ENCODE measurements at regions not wholly inside any gene's neighbourhood (a gene's known extent, or its start where the extent isn't known, plus 50 kb on each side); places are given as distances from the start of the nearest gene placed in this dataset.

DNA sequence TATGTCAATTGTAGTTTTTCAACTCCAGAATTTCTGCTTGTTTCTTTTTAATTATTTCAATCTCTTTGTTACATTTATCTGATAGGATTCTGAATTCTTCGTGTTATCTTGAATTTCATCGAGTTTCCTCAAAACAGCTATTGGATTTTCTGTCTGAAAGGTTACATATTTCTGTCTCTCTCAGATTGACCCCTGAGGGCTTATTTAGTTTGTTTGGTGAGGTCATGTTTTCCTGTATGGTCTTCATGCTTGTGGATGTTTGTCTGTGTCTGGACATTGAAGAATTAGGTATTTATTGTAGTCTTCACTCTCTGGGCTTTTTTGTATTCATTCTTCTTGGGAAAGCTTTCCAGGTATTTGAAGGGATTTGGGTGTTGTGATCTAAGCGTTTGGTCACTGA lies 85.6 kb downstream of the SNAPC1 start:
- H3K4me1 ChIP-seq: no peaks in the 10 kb centered on the region
- no peaks in the 10 kb centered on the region for H3K27me3 ChIP-seq
- H3K36me3 ChIP-seq: no peaks in the 10 kb centered on the region
- TF ChIP-seq Cebpa-rat (IDR thresholded peaks at IDR 0.05): no peak
- H3K4me3 ChIP-seq: no peak overlapping the region
- H3K9ac ChIP-seq: no peak overlapping the region
- no peak overlapping the region for H3K4me2 ChIP-seq
- no peak overlapping the region for H3K27ac ChIP-seq
- H3K9me3 ChIP-seq: peaks cover 16% of the 10 kb centered on the region
- H4K20me1 ChIP-seq: no peaks in the 10 kb centered on the region

DNA sequence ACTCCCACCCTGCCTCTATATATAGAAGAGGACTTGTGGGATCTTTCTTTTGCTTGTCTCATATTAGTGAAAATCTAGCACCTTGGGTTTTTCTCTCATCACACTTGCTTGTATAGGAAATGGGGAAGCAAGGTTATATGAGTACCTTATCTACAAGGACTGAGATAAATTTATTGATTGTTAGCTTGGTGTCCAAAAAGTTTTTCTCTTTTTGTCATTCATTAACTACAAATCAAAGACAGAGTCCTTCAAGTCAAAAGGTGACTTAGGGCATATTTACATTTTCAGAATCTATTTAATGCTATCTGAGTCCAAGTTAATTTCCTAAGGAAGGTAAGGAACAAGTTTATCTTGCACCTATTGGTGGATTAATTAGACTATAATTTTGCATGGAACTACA lies 92.7 kb downstream of the SNAPC1 start:
- Histone ChIP-seq H3K4me2 (no peak overlapping the region), H3K4me3 (no peak overlapping the region)

DNA sequence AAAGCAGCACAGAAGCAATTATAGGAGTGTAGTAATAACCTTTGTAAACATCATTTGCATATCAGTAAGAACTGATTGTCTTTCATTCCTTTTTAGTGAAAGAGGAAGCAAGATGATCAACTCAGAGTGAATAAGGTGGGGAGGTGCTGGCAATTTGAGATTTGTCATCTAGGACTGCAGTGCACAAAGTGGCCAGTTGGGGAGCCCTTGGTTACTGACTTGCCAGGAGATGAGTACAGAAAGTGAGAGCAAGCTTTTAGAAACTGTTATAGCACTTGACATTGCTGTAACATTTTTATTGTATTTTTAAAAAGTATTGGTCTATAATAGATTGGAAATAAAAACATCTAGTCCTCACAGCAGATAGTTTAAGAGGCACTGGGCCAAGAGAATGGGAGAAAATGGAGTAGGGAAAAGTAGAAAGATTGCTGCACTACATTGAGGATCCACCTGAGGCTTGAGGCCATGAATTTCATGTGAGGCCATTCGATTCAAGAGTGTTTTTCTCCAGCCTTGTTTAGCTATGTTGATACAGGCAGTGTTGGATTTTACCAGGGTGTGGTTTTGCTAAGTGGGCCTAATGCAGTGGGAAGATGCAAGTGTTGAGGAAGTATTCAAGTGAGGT lies 98.2 kb downstream of the SNAPC1 start:
- H3K27ac ChIP-seq: no peak overlapping the region
- no peaks in the 10 kb centered on the region for H4K20me1 ChIP-seq
- no peaks in the 10 kb centered on the region for H3K27me3 ChIP-seq
- H3K9ac ChIP-seq: no peak overlapping the region
- no peak overlapping the region for H3K4me2 ChIP-seq
- no peak for TF ChIP-seq Cebpa-rat (IDR thresholded peaks at IDR 0.05)
- no peaks in the 10 kb centered on the region for H3K36me3 ChIP-seq
- peaks cover 11% of the 10 kb centered on the region for H3K9me3 ChIP-seq
- H3K4me3 ChIP-seq: no peak overlapping the region
- no peaks in the 10 kb centered on the region for H3K4me1 ChIP-seq

More for the DNA sequence above, 92.7 kb downstream of the SNAPC1 start:
- Histone ChIP-seq H4K20me1 (no peaks in the 10 kb centered on the region), H3K4me1 (no peaks in the 10 kb centered on the region), H3K27ac (no peak overlapping the region), H3K9ac (no peak overlapping the region), H3K36me3 (no peaks in the 10 kb centered on the region), H3K9me3 (no peaks in the 10 kb centered on the region), H3K27me3 (no peaks in the 10 kb centered on the region)
- TF ChIP-seq Cebpa-rat (IDR thresholded peaks at IDR 0.05): no peak

DNA sequence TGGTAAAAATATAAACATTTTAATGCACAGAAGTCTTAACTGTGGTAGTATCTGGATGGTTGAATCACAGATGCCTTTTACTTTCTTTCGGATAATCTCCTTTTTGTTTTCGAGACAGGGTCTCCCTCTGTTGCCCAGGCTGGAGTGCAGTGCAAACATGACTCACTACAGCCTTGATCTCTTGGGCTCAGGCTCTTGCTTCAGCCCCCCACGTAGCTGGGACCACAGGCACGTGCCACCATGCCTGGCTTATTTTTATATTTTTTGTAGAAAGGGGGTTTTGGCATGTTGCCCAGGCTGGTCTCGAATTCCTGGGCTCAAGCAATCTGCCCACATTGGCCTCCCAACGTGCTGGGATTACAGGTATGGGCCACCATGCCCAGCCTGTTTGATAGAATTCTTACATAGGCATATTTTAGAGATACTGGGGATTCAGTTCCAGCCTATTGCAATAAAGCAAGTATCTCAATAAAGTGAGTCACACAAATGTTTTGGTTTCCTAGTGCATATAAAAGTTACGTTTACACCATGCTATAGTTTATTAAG lies 99.2 kb downstream of the SNAPC1 start:
- Histone ChIP-seq H3K9ac (no peak overlapping the region), H3K9me3 (peaks cover 11% of the 10 kb centered on the region), H3K36me3 (no peaks in the 10 kb centered on the region), H3K4me2 (no peak overlapping the region), H3K4me3 (no peak overlapping the region), H4K20me1 (no peaks in the 10 kb centered on the region), H3K4me1 (no peaks in the 10 kb centered on the region), H3K27ac (no peak overlapping the region), H3K27me3 (no peaks in the 10 kb centered on the region)
- TF ChIP-seq Cebpa-rat (IDR thresholded peaks at IDR 0.05): no peak

DNA sequence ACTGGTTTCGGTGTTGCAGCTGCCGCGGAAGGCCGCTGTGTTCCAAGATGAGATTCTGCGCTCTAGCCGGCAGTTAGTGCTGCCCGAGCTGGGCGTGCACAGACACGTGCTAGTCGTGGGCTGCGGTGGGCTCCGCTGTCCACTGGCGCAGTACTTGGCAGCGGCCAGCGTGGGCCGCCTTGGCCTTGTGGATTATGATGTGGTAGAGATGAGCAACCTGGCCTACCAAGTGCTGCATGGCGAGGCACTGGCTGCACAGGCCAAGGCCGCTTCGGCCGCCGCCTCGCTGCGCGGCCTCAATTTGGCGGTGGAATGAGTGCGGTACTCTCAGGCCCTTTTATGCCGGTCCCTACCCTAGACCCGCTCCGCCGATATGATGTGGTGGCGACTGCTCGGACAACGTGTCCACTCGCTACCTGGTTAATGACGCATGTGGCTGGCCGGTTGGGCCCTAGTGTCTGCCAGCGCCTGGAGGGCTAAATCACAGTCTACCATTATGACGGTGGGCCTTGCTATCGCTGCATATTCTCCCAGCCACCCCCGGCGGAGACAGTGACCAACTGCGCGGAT lies 102.2 kb downstream of the SNAPC1 start:
- Histone ChIP-seq H4K20me1 (no peaks in the 10 kb centered on the region), H3K36me3 (no peaks in the 10 kb centered on the region), H3K27ac (no peak overlapping the region)

DNA sequence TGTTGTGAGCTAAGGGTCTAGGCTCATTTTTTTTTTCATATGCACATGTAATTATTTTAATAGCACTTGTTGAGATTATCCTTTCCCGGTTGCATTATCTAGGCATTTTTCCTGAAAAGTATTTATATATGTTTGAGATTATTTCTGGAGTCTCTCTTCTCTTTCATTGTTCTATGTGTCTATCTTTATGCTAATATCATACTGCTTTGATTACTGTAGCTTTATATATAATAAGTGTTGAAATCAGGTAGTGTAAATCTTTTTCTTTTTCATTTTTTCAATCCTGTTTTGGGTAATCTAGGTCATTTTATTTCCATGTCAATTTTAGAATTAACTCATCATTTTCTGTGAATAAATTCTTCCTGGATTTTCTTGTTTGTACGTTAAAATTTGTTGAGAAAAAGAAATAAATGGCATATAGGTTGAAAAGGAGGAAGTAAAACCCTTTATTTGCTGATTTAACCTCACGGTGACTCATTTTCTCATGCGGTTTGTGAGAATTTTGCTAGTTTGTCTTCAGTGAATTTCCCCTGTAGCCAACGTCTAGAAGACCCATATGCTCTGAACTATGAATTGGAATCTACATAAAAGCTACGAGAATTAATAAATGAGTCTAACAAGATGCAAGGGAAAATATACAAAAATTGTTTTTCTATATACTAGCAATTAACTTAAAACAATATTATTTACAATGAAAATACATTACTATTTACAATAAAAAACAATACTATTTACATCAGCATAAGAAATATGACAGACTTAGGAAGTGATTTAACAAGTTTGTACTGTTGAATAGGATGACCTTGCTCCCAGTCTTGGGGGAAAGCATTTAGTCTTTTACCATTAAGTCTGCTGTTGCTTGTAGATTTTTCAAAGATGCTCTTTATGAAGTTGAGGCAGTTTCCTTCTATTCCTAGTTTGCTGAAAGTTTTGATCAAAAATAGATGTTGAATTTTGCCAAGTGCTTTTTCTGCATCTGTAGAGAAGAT lies 105.0 kb downstream of the SNAPC1 start:
- no peak overlapping the region for H3K4me2 ChIP-seq
- no peaks in the 10 kb centered on the region for H3K4me1 ChIP-seq
- H3K9me3 ChIP-seq: peaks cover 24% of the 10 kb centered on the region
- no peaks in the 10 kb centered on the region for H3K27me3 ChIP-seq
- no peaks in the 10 kb centered on the region for H4K20me1 ChIP-seq
- H3K36me3 ChIP-seq: no peaks in the 10 kb centered on the region
- no peak overlapping the region for H3K4me3 ChIP-seq
- no peak overlapping the region for H3K27ac ChIP-seq
- no peak overlapping the region for H3K9ac ChIP-seq
- TF ChIP-seq Cebpa-rat (IDR thresholded peaks at IDR 0.05): no peak

More for the DNA sequence above, 102.2 kb downstream of the SNAPC1 start:
- Histone ChIP-seq H3K4me3 (no peak overlapping the region), H3K4me1 (no peaks in the 10 kb centered on the region), H3K4me2 (no peak overlapping the region), H3K27me3 (no peaks in the 10 kb centered on the region), H3K9ac (no peak overlapping the region), H3K9me3 (peaks cover 11% of the 10 kb centered on the region)
- TF ChIP-seq Cebpa-rat (IDR thresholded peaks at IDR 0.05): no peak

DNA sequence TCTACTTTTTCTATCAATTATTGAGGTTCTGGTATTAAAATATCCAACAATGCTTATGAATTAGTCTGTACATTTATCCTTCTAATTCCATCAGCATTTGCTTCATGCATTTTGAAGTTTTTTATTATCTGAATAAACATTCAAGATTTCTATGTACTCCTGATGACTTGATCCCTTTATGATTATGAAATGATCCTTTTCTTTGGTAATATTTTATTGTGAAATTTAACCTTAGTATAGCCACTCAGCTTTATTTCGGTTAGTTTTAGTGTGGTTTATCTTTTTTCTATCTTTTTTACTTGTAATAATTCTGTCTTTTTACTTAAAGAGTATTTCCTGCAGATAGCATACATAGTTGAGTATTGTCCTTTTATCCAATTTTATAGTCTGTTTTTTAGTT lies 106.6 kb downstream of the SNAPC1 start:
- Histone ChIP-seq H3K9me3 (peaks cover 24% of the 10 kb centered on the region), H4K20me1 (no peaks in the 10 kb centered on the region), H3K27ac (no peak overlapping the region), H3K36me3 (no peaks in the 10 kb centered on the region), H3K9ac (no peak overlapping the region), H3K4me2 (no peak overlapping the region), H3K27me3 (no peaks in the 10 kb centered on the region), H3K4me3 (no peak overlapping the region), H3K4me1 (peaks cover 6% of the 10 kb centered on the region; the same call in 1 of the 2 replicates)
- no peak for TF ChIP-seq Cebpa-rat (IDR thresholded peaks at IDR 0.05)

DNA sequence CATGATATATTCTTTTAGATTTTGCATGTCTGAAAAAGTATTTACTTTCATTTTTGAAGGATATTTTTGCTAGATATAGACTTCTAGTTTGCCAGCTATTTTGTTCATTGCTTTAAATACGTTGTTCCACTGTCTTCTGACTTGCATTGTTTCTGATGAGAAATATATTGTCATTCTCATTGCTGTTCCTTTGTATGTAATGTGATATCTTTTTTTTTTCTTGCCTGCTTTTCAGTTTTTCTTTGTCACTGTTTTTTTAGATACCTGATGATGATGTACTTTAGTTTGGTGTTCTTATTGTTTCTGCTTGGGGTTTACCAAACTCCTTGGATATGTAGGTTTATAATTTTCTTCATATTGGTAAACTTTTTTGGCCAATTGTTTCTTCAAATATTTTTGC lies 107.9 kb downstream of the SNAPC1 start:
- Histone ChIP-seq H3K4me3 (no peak overlapping the region), H3K27ac (no peak overlapping the region), H3K9ac (no peak overlapping the region), H3K27me3 (no peaks in the 10 kb centered on the region), H4K20me1 (no peaks in the 10 kb centered on the region), H3K9me3 (peaks cover 13% of the 10 kb centered on the region; the same call in 1 of the 2 replicates), H3K36me3 (no peaks in the 10 kb centered on the region), H3K4me1 (peaks cover 6% of the 10 kb centered on the region; the same call in 1 of the 2 replicates), H3K4me2 (no peak overlapping the region)
- no peak for TF ChIP-seq Cebpa-rat (IDR thresholded peaks at IDR 0.05)

DNA sequence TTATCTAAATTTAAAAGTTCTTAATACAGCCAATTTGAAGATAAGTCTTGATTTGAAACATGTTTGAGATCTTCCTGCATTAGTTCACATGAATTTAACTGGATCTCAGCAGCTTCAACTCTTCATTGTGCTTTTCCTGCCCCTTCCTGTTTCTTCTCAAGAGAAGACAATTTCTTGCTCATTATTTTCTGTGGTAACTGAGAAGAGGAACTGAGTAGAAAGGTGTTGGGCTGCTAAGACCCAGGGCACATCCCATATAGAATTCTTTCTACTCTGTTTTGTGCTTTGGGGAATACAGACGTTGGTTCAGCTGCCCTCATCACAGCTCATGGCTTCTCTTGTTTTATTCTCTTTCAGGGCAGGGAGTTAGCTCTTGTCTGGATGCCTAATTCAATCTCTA lies 110.2 kb downstream of the SNAPC1 start:
- Histone ChIP-seq H4K20me1 (no peaks in the 10 kb centered on the region), H3K9ac (no peak overlapping the region), H3K27ac (no peak overlapping the region), H3K4me1 (peaks cover 20% of the 10 kb centered on the region), H3K4me3 (no peak overlapping the region), H3K36me3 (no peaks in the 10 kb centered on the region), H3K9me3 (peaks cover 13% of the 10 kb centered on the region; the same call in 1 of the 2 replicates), H3K27me3 (no peaks in the 10 kb centered on the region), H3K4me2 (no peak overlapping the region)
- no peak for TF ChIP-seq Cebpa-rat (IDR thresholded peaks at IDR 0.05)
